ENCODE measurements at regions not wholly inside any gene's neighbourhood (a gene's known extent, or its start where the extent isn't known, plus 50 kb on each side); places are given as distances from the start of the nearest gene placed in this dataset.

DNA sequence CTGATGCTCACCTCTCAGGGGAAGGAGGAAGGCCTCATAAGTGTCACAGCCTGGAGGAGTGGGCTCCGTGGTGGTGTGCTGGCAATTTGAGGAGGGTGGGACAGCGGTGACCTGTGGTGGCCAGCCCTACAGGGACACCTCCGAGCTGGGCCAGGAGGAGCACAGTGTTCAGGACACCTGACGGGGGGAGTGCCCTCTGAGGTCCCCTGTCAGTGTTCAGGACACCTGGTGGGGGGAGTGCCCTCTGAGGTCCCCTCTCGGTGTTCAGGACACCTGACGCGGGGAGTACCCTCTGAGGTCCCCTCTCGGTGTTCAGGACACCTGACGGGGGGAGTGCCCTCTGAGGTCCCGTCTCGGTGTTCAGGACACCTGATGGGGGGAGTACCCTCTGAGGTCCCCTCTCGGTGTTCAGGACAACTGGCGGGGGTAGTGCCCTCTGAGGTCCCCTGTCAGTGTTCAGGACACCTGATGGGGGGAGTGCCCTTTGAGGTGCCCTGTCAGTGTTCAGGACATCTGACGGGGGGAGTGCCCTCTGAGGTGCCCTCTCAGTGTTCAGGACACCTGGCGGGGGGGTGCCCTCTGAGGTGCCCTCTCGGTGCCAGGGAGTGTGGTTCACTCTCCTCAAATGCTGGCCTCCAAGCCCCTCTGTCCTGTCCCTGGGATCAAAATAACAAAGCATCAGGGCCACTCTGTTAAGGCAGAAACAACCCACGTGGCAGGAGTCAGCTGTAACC, 73.4 kb upstream of the ZNF469 start:
- TF ChIP-seq, protein P1, sequence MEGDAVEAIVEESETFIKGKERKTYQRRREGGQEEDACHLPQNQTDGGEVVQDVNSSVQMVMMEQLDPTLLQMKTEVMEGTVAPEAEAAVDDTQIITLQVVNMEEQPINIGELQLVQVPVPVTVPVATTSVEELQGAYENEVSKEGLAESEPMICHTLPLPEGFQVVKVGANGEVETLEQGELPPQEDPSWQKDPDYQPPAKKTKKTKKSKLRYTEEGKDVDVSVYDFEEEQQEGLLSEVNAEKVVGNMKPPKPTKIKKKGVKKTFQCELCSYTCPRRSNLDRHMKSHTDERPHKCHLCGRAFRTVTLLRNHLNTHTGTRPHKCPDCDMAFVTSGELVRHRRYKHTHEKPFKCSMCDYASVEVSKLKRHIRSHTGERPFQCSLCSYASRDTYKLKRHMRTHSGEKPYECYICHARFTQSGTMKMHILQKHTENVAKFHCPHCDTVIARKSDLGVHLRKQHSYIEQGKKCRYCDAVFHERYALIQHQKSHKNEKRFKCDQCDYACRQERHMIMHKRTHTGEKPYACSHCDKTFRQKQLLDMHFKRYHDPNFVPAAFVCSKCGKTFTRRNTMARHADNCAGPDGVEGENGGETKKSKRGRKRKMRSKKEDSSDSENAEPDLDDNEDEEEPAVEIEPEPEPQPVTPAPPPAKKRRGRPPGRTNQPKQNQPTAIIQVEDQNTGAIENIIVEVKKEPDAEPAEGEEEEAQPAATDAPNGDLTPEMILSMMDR (IDR thresholded peaks at IDR 0.05), result no peak
- no peak for TF ChIP-seq EZH2 (IDR thresholded peaks at IDR 0.05; ENCODE audit: borderline replicate concordance, insufficient read depth, low read depth, low read length, poor library complexity, severe bottlenecking)
